ENCODE measurements at regions not wholly inside any gene's neighbourhood (a gene's known extent, or its start where the extent isn't known, plus 50 kb on each side); places are given as distances from the start of the nearest gene placed in this dataset.

DNA sequence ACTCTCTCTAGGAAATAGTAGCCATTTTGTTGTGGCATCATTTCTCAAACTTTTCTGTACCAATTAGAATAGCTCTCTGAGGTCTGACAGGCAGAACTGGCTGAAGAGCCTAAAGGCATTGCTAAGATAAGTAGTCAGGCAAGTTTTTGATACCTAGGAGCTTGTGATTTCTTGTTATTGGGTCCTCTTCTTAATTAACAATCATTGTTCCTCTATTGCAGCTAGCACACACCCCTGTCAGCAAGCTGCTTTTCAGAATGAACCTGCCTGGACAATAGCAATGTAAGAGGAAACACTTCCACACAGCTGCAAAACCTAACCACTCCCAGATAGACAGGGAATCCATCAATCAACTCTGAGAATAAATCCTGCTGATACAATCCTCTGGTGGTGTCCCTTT, 403.9 kb upstream of the TBL1XR1 start:
- no peak for TF ChIP-seq CTCF (IDR thresholded peaks at IDR 0.05)
- TF ChIP-seq EZH2 (IDR thresholded peaks at IDR 0.05; ENCODE audit: borderline replicate concordance, insufficient read depth, low read depth, low read length, poor library complexity, severe bottlenecking), result no peak
